ENCODE measurements at regions not wholly inside any gene's neighbourhood (a gene's known extent, or its start where the extent isn't known, plus 50 kb on each side); places are given as distances from the start of the nearest gene placed in this dataset.

GRCh38 chr2:7992612-7993602 lies 688.9 kb upstream of the ID2 start (continued):
- TF ChIP-seq, protein P1, sequence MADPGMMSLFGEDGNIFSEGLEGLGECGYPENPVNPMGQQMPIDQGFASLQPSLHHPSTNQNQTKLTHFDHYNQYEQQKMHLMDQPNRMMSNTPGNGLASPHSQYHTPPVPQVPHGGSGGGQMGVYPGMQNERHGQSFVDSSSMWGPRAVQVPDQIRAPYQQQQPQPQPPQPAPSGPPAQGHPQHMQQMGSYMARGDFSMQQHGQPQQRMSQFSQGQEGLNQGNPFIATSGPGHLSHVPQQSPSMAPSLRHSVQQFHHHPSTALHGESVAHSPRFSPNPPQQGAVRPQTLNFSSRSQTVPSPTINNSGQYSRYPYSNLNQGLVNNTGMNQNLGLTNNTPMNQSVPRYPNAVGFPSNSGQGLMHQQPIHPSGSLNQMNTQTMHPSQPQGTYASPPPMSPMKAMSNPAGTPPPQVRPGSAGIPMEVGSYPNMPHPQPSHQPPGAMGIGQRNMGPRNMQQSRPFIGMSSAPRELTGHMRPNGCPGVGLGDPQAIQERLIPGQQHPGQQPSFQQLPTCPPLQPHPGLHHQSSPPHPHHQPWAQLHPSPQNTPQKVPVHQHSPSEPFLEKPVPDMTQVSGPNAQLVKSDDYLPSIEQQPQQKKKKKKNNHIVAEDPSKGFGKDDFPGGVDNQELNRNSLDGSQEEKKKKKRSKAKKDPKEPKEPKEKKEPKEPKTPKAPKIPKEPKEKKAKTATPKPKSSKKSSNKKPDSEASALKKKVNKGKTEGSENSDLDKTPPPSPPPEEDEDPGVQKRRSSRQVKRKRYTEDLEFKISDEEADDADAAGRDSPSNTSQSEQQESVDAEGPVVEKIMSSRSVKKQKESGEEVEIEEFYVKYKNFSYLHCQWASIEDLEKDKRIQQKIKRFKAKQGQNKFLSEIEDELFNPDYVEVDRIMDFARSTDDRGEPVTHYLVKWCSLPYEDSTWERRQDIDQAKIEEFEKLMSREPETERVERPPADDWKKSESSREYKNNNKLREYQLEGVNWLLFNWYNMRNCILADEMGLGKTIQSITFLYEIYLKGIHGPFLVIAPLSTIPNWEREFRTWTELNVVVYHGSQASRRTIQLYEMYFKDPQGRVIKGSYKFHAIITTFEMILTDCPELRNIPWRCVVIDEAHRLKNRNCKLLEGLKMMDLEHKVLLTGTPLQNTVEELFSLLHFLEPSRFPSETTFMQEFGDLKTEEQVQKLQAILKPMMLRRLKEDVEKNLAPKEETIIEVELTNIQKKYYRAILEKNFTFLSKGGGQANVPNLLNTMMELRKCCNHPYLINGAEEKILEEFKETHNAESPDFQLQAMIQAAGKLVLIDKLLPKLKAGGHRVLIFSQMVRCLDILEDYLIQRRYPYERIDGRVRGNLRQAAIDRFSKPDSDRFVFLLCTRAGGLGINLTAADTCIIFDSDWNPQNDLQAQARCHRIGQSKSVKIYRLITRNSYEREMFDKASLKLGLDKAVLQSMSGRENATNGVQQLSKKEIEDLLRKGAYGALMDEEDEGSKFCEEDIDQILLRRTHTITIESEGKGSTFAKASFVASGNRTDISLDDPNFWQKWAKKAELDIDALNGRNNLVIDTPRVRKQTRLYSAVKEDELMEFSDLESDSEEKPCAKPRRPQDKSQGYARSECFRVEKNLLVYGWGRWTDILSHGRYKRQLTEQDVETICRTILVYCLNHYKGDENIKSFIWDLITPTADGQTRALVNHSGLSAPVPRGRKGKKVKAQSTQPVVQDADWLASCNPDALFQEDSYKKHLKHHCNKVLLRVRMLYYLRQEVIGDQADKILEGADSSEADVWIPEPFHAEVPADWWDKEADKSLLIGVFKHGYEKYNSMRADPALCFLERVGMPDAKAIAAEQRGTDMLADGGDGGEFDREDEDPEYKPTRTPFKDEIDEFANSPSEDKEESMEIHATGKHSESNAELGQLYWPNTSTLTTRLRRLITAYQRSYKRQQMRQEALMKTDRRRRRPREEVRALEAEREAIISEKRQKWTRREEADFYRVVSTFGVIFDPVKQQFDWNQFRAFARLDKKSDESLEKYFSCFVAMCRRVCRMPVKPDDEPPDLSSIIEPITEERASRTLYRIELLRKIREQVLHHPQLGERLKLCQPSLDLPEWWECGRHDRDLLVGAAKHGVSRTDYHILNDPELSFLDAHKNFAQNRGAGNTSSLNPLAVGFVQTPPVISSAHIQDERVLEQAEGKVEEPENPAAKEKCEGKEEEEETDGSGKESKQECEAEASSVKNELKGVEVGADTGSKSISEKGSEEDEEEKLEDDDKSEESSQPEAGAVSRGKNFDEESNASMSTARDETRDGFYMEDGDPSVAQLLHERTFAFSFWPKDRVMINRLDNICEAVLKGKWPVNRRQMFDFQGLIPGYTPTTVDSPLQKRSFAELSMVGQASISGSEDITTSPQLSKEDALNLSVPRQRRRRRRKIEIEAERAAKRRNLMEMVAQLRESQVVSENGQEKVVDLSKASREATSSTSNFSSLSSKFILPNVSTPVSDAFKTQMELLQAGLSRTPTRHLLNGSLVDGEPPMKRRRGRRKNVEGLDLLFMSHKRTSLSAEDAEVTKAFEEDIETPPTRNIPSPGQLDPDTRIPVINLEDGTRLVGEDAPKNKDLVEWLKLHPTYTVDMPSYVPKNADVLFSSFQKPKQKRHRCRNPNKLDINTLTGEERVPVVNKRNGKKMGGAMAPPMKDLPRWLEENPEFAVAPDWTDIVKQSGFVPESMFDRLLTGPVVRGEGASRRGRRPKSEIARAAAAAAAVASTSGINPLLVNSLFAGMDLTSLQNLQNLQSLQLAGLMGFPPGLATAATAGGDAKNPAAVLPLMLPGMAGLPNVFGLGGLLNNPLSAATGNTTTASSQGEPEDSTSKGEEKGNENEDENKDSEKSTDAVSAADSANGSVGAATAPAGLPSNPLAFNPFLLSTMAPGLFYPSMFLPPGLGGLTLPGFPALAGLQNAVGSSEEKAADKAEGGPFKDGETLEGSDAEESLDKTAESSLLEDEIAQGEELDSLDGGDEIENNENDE (IDR thresholded peaks at IDR 0.05; ENCODE audit: low read depth, low read length): no peak

All from K562 (cell line).